Ovary (tissue), 3 donors: ENCODE measurements at regions not wholly inside any gene's neighbourhood (a gene's known extent, or its start where the extent isn't known, plus 50 kb on each side); places are given as distances from the start of the nearest gene placed in this dataset.

Experiments used
- EP300 ChIP-seq: sonication (generic); formaldehyde crosslinking; IDR thresholded peaks from one replicate; pipeline ENCODE4 v1.6.1; 2017; ENCODE audit warnings: antibody characterized with exemption
- TF ChIP-seq, protein P1 (sequence below), 3 donors: fragments of 450-650 bp in 2 of 3; fragments of 200-600 bp in 1 of 3; IDR thresholded peaks; one replicate each; pipeline versions ENCODE4 v1.5.1 to v1.8.0; 2016 to 2022; ENCODE audit warnings: antibody characterized with exemption in 3 of 3, mild to moderate bottlenecking in 1 of 3
- donor health status: DM: no; HTN: no; CAD: no.

GRCh38 chr2:6177811-6178210 is 485.6 kb downstream of the SOX11 start:
- TF ChIP-seq, protein P1, sequence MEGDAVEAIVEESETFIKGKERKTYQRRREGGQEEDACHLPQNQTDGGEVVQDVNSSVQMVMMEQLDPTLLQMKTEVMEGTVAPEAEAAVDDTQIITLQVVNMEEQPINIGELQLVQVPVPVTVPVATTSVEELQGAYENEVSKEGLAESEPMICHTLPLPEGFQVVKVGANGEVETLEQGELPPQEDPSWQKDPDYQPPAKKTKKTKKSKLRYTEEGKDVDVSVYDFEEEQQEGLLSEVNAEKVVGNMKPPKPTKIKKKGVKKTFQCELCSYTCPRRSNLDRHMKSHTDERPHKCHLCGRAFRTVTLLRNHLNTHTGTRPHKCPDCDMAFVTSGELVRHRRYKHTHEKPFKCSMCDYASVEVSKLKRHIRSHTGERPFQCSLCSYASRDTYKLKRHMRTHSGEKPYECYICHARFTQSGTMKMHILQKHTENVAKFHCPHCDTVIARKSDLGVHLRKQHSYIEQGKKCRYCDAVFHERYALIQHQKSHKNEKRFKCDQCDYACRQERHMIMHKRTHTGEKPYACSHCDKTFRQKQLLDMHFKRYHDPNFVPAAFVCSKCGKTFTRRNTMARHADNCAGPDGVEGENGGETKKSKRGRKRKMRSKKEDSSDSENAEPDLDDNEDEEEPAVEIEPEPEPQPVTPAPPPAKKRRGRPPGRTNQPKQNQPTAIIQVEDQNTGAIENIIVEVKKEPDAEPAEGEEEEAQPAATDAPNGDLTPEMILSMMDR (IDR thresholded peaks at IDR 0.05), result no peak
- TF ChIP-seq EP300, result no peak
